HG03135 (cell line): ENCODE measurements at regions not wholly inside any gene's neighbourhood (a gene's known extent, or its start where the extent isn't known, plus 50 kb on each side); places are given as distances from the start of the nearest gene placed in this dataset.

Experiments used
- ATAC-seq: cut with Tn5 transposase; IDR thresholded peaks from one replicate; pipeline ENCODE4 v1.9.1; 2021; ENCODE audit warnings: mild to moderate bottlenecking, moderate library complexity; ENCODE audit not compliant: unreplicated experiment

GRCh38 chr21:16342932-16343331 lies 613.1 kb downstream of the USP25 start:
- ATAC-seq: no peak

DNA sequence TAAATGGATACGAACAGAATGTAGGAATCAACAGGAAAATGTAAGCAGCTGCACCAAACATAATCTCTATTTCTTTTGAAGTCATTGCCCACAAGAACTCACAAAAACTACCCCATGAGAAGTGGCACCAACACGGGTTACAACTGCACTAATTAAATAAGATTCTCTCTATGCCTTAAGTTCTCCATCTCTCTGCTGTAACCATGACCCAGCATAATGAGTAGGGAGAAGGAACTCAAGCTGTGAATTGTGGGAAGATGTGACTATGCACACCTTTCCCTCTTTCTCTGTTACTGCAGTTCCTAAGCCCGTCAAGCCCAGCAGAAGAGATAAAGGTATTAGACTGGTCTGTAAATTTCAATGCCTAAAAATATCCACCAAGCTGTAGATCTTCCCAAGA lies 614.0 kb downstream of the USP25 start:
- ATAC-seq: no peak

DNA sequence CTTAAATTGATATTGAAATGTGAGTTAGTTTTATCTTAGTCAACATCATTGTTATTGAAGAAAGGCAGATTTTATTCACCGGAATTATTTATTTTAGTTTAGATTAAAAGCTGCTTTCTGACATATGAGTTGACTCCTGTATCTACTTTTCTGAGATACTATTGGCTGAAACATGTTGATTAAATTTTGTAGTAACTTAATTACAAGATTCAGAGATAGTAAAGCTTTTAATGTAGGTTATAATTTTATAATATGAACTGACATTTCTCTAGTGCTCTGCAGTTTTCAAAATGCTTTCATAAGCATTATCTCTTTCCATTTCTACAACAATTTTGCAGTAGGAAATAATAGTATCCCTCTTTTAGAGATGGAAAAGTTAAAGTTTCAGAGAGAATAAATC lies 616.0 kb downstream of the USP25 start:
- no peak for ATAC-seq

DNA sequence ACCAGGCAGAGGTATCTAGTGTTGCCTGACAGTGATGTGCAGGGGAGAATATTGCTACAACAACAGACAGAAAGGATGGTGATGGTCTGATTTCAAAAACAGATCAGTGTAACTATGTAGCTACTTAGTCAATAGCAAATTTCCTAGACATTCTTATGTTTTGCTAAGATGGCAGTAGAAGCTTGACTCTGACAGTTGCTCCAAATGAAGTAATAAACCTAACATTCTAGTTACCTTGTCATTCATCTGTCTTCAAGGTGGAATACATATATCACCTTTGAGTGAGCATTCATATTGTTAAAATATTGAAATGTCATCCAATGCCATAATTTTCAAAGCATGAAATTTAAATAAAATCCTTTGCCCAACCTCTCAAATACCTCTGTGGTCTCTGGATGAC lies 617.4 kb downstream of the USP25 start:
- no peak for ATAC-seq

GRCh38 chr21:16353764-16354163 lies 624.0 kb downstream of the USP25 start:
- ATAC-seq: no peak

GRCh38 chr21:16357994-16358393 lies 628.2 kb downstream of the USP25 start:
- no peak for ATAC-seq

DNA sequence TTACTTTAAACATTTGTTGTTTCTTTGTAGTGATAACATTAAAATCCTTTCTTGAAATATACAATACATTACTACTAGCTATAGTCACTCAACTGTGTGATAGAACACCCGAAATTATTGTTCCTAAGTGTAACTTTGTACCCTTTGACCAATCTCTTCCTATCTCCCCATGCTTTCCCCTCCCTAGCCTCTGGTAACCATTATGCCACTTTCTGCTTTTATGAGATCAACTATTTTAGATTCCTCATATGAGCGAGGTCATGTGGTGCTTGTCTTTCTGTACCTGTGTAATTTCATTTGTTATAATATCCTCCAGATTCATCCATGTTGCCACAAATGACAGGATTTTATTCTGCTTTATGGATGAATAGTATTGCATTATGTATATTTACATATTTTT lies 629.0 kb downstream of the USP25 start:
- no peak for ATAC-seq

GRCh38 chr21:16363100-16363499 lies 633.3 kb downstream of the USP25 start:
- ATAC-seq: no peak

DNA sequence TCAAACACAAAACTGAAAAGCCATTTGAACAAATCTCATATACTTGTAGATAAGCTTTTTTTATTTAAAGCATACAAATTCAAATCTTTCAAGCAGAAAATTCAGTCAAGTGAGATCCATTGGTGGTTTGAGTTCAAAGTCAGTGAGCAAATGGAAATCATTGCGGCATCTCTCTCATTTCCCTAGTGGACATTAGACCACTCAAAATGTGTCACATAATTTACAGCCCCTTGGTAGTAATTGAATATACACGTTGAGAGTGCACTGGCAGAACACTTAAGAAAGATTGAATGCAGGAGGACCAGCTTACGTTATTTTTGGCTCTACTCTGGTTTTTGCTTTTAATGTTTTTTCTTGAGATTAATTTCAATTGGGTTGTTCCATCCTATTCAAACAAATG lies 633.7 kb downstream of the USP25 start:
- no peak for ATAC-seq

GRCh38 chr21:16366207-16366606 lies 636.4 kb downstream of the USP25 start:
- no peak for ATAC-seq

DNA sequence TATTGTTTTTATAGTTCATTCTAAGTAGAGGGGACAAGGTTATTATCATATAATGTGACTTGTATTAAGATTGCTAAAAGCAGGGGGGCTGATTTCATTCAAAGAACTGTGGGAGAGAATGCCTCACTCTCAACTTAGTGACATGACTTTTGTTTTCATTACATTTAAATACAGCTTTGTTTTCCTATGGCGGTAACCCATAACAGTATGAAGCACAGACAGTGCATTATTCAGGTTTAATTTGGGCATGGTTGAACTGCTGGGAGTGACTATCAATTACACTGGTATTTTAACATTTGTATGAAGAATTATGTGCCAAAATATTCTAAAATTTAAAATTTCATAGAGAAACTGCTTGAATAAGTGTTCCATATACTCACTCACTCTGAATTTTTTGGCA lies 637.3 kb downstream of the USP25 start:
- ATAC-seq: no peak

DNA sequence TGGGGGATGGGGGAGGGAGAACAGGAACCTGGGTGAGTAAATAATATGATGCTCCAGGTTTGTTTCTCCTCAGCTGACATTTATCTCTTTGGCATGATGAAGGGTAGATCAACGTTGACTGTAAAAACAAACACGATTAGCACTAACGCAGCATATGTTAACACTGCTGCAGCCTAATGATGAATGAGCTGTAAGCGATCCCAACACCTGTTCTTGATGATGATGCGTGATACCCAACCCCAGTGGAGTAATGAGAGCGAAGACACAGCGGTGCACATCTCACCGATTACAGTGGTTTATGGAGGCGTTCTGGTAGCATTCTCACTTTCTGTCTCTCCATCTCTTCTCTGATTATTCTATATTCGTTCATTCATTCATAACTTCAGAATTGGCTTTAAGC lies 640.4 kb downstream of the USP25 start:
- no peak for ATAC-seq

- ATAC-seq: no peak
Observed at GRCh38 chr21:16372586-16372985, 642.8 kb downstream of the USP25 start.

GRCh38 chr21:16376673-16377072 lies 646.9 kb downstream of the USP25 start:
- ATAC-seq: no peak

GRCh38 chr21:16377120-16377658 lies 647.4 kb downstream of the USP25 start:
- no peak for ATAC-seq

DNA sequence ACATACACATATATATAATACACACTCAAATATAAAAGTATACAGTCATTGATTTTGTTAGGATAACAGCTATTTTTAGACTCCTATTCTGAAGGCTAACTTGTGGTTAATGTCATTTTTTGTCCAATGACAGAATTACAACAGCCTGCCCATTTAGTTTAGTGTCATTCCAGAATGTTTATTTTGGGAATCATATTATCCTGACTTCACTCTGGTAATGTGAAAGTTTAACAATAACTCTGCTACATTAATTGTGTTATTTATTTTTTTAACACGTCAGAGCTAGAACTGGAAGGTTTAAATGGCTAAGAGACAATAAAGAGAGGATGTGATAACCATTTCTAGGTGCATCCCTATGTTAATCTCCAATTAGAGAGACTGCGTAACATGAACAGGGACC lies 648.1 kb downstream of the USP25 start:
- no peak for ATAC-seq

DNA sequence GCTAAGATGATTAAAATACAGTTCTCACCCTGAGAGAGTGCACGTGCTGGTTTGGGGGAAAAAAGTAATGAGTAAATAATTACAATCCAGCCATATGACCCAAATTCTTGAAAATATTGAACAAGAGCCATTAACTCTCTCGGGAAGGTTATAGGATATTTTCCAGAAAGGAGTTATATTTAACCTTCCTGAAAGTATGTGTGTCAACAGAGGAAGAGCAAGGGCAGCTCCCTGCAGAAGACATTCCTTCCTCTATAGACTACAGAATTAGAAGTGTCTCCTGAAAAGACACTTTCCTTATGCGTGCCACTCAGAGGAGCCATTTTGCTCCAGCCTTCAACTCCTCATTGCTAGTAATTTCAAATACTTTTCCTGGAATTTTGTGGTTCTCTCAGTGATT lies 648.7 kb downstream of the USP25 start:
- ATAC-seq: no peak

DNA sequence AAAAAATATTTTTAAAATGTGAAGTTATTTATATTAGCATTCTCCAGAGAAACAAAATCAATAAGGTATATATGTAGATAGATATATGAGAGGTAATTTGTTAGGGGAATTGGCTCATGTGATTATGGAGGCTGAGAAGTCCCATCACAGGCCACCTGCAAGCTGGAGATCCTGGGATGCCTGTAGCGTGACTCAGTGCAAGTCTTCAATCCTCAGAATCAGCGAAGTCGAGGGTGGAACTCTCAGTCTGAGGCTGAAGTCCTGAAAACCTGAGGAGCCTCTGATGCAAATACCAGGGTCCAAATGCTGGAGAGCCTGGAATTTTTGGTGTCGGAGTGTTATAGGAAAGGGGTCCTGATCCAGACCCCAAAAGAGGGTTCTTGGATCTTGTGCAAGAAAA lies 658.5 kb downstream of the USP25 start:
- ATAC-seq: no peak

- ATAC-seq: no peak
Observed at GRCh38 chr21:16388911-16389560, 659.3 kb downstream of the USP25 start.

GRCh38 chr21:16389643-16390042 lies 659.9 kb downstream of the USP25 start:
- no peak for ATAC-seq

GRCh38 chr21:16395285-16395684 lies 665.5 kb downstream of the USP25 start:
- ATAC-seq: no peak

GRCh38 chr21:16402752-16403151 lies 673.0 kb downstream of the USP25 start:
- ATAC-seq: no peak

GRCh38 chr21:16404776-16405175 lies 675.0 kb downstream of the USP25 start:
- ATAC-seq: no peak
